HL-60 (cell line): ENCODE measurements at regions not wholly inside any gene's neighbourhood (a gene's known extent, or its start where the extent isn't known, plus 50 kb on each side); places are given as distances from the start of the nearest gene placed in this dataset.

ENCODE experiments used
- GABPA ChIP-seq: IDR thresholded peaks from 2 replicates; pipeline ENCODE4 v1.6.1; 2012; ENCODE audit warnings: low read depth
- POLR2AphosphoS5 ChIP-seq: IDR thresholded peaks from 2 replicates; pipeline ENCODE4 v1.6.1; 2012; ENCODE audit warnings: low read depth

GRCh38 chr13:104632736-104633135 is 1566.5 kb upstream of the SLC10A2 start:
- no peak for TF ChIP-seq POLR2AphosphoS5
- no peak for TF ChIP-seq GABPA
